Body of pancreas (tissue), 4 donors: ENCODE measurements at regions not wholly inside any gene's neighbourhood (a gene's known extent, or its start where the extent isn't known, plus 50 kb on each side); places are given as distances from the start of the nearest gene placed in this dataset.

ENCODE experiments used
- ATAC-seq: fragments of 150-250 bp; one replicate; pipeline ENCODE4 v1.9.1; 2016
- DNase-seq, 4 donors: peaks; one replicate each; pipeline ENCODE4 v3.0.0-alpha.2; 2019
- H3K27ac ChIP-seq, 4 donors: fragments of 200-600 bp; sonication (generic); 1 replicate in 3 of 4; 2 replicates in 1 of 4; pipeline versions ENCODE4 v1.5.1 to v1.6.1; 2016 to 2019; ENCODE audit warnings: mild to moderate bottlenecking in 1 of 4, mixed read lengths in 1 of 4, moderate library complexity in 1 of 4
- H3K27me3 ChIP-seq, 2 donors: fragments of 200-600 bp; sonication (generic); one replicate each; pipeline ENCODE4 v1.6.0; 2016; ENCODE audit warnings: mild to moderate bottlenecking in 1 of 2
- H3K36me3 ChIP-seq, 2 donors: fragments of 200-600 bp; sonication (generic); replicated peaks in 1 of 2; 2 replicates each; pipeline ENCODE4 v1.5.1; 2016; ENCODE audit warnings: low read depth in 2 of 2; ENCODE audit not compliant: insufficient read depth in 1 of 2
- H3K4me1 ChIP-seq: fragments of 200-600 bp; sonication (generic); one replicate; pipeline ENCODE4 v1.6.0; 2016
- H3K4me3 ChIP-seq, 2 donors: fragments of 200-600 bp; sonication (generic); 1 replicate in 1 of 2; 2 replicates in 1 of 2; pipeline ENCODE4 v1.5.1; 2016 to 2019
- H3K9me3 ChIP-seq, 3 donors: fragments of 200-600 bp; sonication (generic); 1 replicate in 2 of 3; 2 replicates in 1 of 3; pipeline ENCODE4 v1.5.1; 2016
- POLR2A ChIP-seq, 3 donors: fragments of 450-650 bp; IDR thresholded peaks; one replicate each; pipeline ENCODE4 v1.6.1; 2016; ENCODE audit warnings: antibody characterized with exemption in 3 of 3, mild to moderate bottlenecking in 2 of 3
- WGBS, 2 donors: methylation state at CpG; one replicate each; pipeline ENCODE4 v1.1.5; 2017; 5-methylcytosine and 5-hydroxymethylcytosine counted together
- intact Hi-C: fragments of 100-400 bp; cut with DNase I; formaldehyde crosslinking; loops from one replicate; pipeline ENCODE4 v1.15.1; 2023
- TF ChIP-seq, protein P1 (sequence below), 7 experiments: fragments of 450-650 bp in 4 of 7; fragments of 200-600 bp in 3 of 7; sonication (generic) in 3 of 7; IDR thresholded peaks; one replicate each; pipeline ENCODE4 v1.5.1; 2016 to 2019; ENCODE audit warnings: antibody characterized with exemption in 7 of 7

- H3K27ac ChIP-seq: no peak overlapping the region
- no peaks in the 10 kb centered on the region for H3K9me3 ChIP-seq
- ATAC-seq (no peak), DNase-seq (no peak)
- H3K36me3 ChIP-seq: no peaks in the 10 kb centered on the region
- intact Hi-C loops: no loop called here
- H3K4me1 ChIP-seq: no peaks in the 10 kb centered on the region
- no peak for TF ChIP-seq POLR2A (IDR thresholded peaks at IDR 0.05)
- TF ChIP-seq, protein P1, sequence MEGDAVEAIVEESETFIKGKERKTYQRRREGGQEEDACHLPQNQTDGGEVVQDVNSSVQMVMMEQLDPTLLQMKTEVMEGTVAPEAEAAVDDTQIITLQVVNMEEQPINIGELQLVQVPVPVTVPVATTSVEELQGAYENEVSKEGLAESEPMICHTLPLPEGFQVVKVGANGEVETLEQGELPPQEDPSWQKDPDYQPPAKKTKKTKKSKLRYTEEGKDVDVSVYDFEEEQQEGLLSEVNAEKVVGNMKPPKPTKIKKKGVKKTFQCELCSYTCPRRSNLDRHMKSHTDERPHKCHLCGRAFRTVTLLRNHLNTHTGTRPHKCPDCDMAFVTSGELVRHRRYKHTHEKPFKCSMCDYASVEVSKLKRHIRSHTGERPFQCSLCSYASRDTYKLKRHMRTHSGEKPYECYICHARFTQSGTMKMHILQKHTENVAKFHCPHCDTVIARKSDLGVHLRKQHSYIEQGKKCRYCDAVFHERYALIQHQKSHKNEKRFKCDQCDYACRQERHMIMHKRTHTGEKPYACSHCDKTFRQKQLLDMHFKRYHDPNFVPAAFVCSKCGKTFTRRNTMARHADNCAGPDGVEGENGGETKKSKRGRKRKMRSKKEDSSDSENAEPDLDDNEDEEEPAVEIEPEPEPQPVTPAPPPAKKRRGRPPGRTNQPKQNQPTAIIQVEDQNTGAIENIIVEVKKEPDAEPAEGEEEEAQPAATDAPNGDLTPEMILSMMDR (IDR thresholded peaks at IDR 0.05): no peak
- no peak overlapping the region for H3K4me3 ChIP-seq
- no peaks in the 10 kb centered on the region for H3K27me3 ChIP-seq
- WGBS, 2 donors: 71 to 83% methylated on average over 5 of the region's 5 CpGs
Measured at GRCh38 chr3:46096781-46097180, 69.5 kb upstream of the XCR1 start.

- Histone ChIP-seq H3K36me3 (no peaks in the 10 kb centered on the region), H3K4me3 (no peak overlapping the region), H3K27me3 (no peaks in the 10 kb centered on the region), H3K9me3 (no peaks in the 10 kb centered on the region), H3K27ac (no peak overlapping the region), H3K4me1 (no peaks in the 10 kb centered on the region)
- intact Hi-C loops: no loop called here
- ATAC-seq (no peak), DNase-seq (no peak)
- 74 to 90% methylated on average over 4 of the region's 4 CpGs for WGBS, 2 donors
- no peak for TF ChIP-seq POLR2A (IDR thresholded peaks at IDR 0.05)
- TF ChIP-seq, protein P1 (IDR thresholded peaks at IDR 0.05): no peak
Measured at GRCh38 chr3:46096336-46096735, 69.1 kb upstream of the XCR1 start.

- Histone ChIP-seq H3K9me3 (no peaks in the 10 kb centered on the region), H3K27me3 (no peaks in the 10 kb centered on the region), H3K4me3 (no peak overlapping the region), H3K4me1 (no peaks in the 10 kb centered on the region), H3K36me3 (no peaks in the 10 kb centered on the region), H3K27ac (peak overlapping the region in 1 of 4 donors; percentile 16)
- intact Hi-C loops: no loop called here
- ATAC-seq (no peak), DNase-seq (no peak)
- TF ChIP-seq, protein P1 (IDR thresholded peaks at IDR 0.05): no peak
- TF ChIP-seq POLR2A (IDR thresholded peaks at IDR 0.05): no peak
- 78 to 91% methylated on average over 5 of the region's 5 CpGs for WGBS, 2 donors
Measured at GRCh38 chr3:46095307-46095706, 68.0 kb upstream of the XCR1 start.

- H3K4me1 ChIP-seq: no peaks in the 10 kb centered on the region
- H3K27me3 ChIP-seq: no peaks in the 10 kb centered on the region
- no peaks in the 10 kb centered on the region for H3K36me3 ChIP-seq
- no peak for DNase-seq
- intact Hi-C loops: no loop called here
- TF ChIP-seq, protein P1 (IDR thresholded peaks at IDR 0.05): no peak
- 60 to 100% methylated on average over 1 of the region's 1 CpG for WGBS, 2 donors
- H3K4me3 ChIP-seq: no peak overlapping the region
- no peak overlapping the region for H3K27ac ChIP-seq
- H3K9me3 ChIP-seq: no peaks in the 10 kb centered on the region
- no peak for ATAC-seq
Measured at GRCh38 chr3:46094506-46094905, 67.2 kb upstream of the XCR1 start.

GRCh38 chr3:46093966-46094365 lies 66.7 kb upstream of the XCR1 start:
- no peak overlapping the region for H3K27ac ChIP-seq
- no peaks in the 10 kb centered on the region for H3K4me1 ChIP-seq
- intact Hi-C loops: no loop called here
- H3K4me3 ChIP-seq: no peak overlapping the region
- no peaks in the 10 kb centered on the region for H3K9me3 ChIP-seq
- H3K27me3 ChIP-seq: no peaks in the 10 kb centered on the region
- WGBS, 2 donors: 71 to 82% methylated on average over 4 of the region's 4 CpGs
- H3K36me3 ChIP-seq: no peaks in the 10 kb centered on the region
- TF ChIP-seq POLR2A (IDR thresholded peaks at IDR 0.05): no peak
- TF ChIP-seq, protein P1 (IDR thresholded peaks at IDR 0.05): no peak
- DNase-seq (no peak), ATAC-seq (no peak)
